Keratinocyte (primary cell): ENCODE measurements at regions not wholly inside any gene's neighbourhood (a gene's known extent, or its start where the extent isn't known, plus 50 kb on each side); places are given as distances from the start of the nearest gene placed in this dataset.

Experiments used
- DNase-seq: peaks from one replicate; pipeline ENCODE4 v3.0.0-alpha.2; 2011; ENCODE audit warnings: low read depth, missing footprints, low spot score
- FAIRE-seq: peaks from 2 replicates; lab custom pipeline; 2011; peaks lifted over from hg19 to GRCh38; lab: Jason Lieb, UNC
- H2AFZ ChIP-seq: 2 replicates; pipeline ENCODE4 v1.6.0; 2012; ENCODE audit warnings: low read length, control low read depth, inconsistent platforms; ENCODE audit not compliant: control insufficient read depth
- H3K27ac ChIP-seq: 2 replicates; pipeline ENCODE4 v1.5.1; 2011; ENCODE audit warnings: low read length; ENCODE audit not compliant: control insufficient read depth, insufficient read depth
- H3K27me3 ChIP-seq: 3 replicates; pipeline ENCODE4 v1.6.0; 2011; ENCODE audit warnings: low read length; ENCODE audit not compliant: control insufficient read depth, insufficient read depth; ENCODE audit errors: extremely low read depth
- H3K36me3 ChIP-seq, 2 experiments: 2 replicates in 1 of 2; 3 replicates in 1 of 2; pipeline ENCODE4 v1.5.1; 2011; ENCODE audit warnings: low read length in 2 of 2, mild to moderate bottlenecking in 1 of 2; ENCODE audit not compliant: control insufficient read depth in 2 of 2, insufficient read depth in 2 of 2; ENCODE audit errors: extremely low read depth in 1 of 2
- H3K4me1 ChIP-seq: 3 replicates; pipeline ENCODE4 v1.5.1; 2011; ENCODE audit warnings: low read length; ENCODE audit not compliant: control insufficient read depth, insufficient read depth; ENCODE audit errors: extremely low read depth
- H3K4me2 ChIP-seq: 3 replicates; pipeline ENCODE4 v1.6.0; 2011; ENCODE audit warnings: low read depth, low read length; ENCODE audit not compliant: control insufficient read depth, insufficient read depth; ENCODE audit errors: extremely low read depth
- H3K4me3 ChIP-seq, 3 experiments: fragments of 200-600 bp in 1 of 3; sonication (generic) in 1 of 3; 2 replicates in 2 of 3; 3 replicates in 1 of 3; pipeline ENCODE4 v1.5.1; 2011 to 2016; ENCODE audit warnings: low read length in 3 of 3, mild to moderate bottlenecking in 3 of 3, control low read depth in 2 of 3, inconsistent platforms in 1 of 3, low read depth in 1 of 3, mixed read lengths in 1 of 3, mixed run types in 1 of 3, moderate library complexity in 1 of 3; ENCODE audit not compliant: control insufficient read depth in 2 of 3, insufficient read depth in 2 of 3; ENCODE audit errors: extremely low read depth in 1 of 3
- H3K79me2 ChIP-seq: 2 replicates; pipeline ENCODE4 v1.6.0; 2012; ENCODE audit warnings: low read length; ENCODE audit not compliant: control insufficient read depth, insufficient read depth
- H3K9ac ChIP-seq: 3 replicates; pipeline ENCODE4 v1.6.0; 2011; ENCODE audit warnings: low read length; ENCODE audit not compliant: control insufficient read depth, insufficient read depth; ENCODE audit errors: extremely low read depth
- H3K9me1 ChIP-seq: 3 replicates; pipeline ENCODE4 v1.6.0; 2011; ENCODE audit warnings: low read length; ENCODE audit not compliant: control insufficient read depth, insufficient read depth; ENCODE audit errors: extremely low read depth
- H3K9me3 ChIP-seq: 2 replicates; pipeline ENCODE4 v1.5.1; 2012; ENCODE audit warnings: low read depth, low read length; ENCODE audit not compliant: control insufficient read depth
- H4K20me1 ChIP-seq: 3 replicates; pipeline ENCODE4 v1.6.0; 2011; ENCODE audit warnings: low read length; ENCODE audit not compliant: control insufficient read depth, insufficient read depth; ENCODE audit errors: extremely low read depth
- CTCF ChIP-seq, 3 experiments: IDR thresholded peaks in 1 of 3; conservative IDR thresholded peaks in 1 of 3; optimal IDR thresholded peaks in 1 of 3; 2 replicates in 2 of 3; 3 replicates in 1 of 3; pipeline versions ENCODE3 to v1.5.1; 2011; ENCODE audit warnings: low read length in 3 of 3, mild to moderate bottlenecking in 3 of 3, moderate library complexity in 2 of 3, control low read depth in 1 of 3, inconsistent platforms in 1 of 3; ENCODE audit not compliant: insufficient read depth in 2 of 3; ENCODE audit errors: extremely low read depth in 1 of 3
- EZH2 ChIP-seq: IDR thresholded peaks from one replicate; pipeline ENCODE4 v1.6.1; 2012; ENCODE audit warnings: inconsistent platforms, mild to moderate bottlenecking, low read length, moderate library complexity
- dilution Hi-C: fragments of 300-500 bp; cut with MboI; formaldehyde crosslinking; loops from one replicate; pipeline ENCODE4 v1.7.0; 2020; ENCODE audit warnings: low sequenced_read_pairs; ENCODE audit not compliant: extremely low pct_ligation_motif_present

GRCh38 chr18:46220116-46220515 lies 115.9 kb downstream of the HAUS1 start:
- no peak overlapping the region for H2AFZ ChIP-seq
- peaks cover 4% of the 10 kb centered on the region for H3K9me1 ChIP-seq
- dilution Hi-C loops, result no loop called here
- peaks cover 71% of the 10 kb centered on the region for H3K79me2 ChIP-seq
- H3K27ac ChIP-seq, result no peak overlapping the region
- no peak overlapping the region for H3K9ac ChIP-seq
- FAIRE-seq (no peak), DNase-seq (no peak)
- H3K4me1 ChIP-seq, result peaks cover 13% of the 10 kb centered on the region
- TF ChIP-seq CTCF (optimal IDR thresholded peaks at IDR 0.05 in 1 of 3, IDR thresholded peaks at IDR 0.05 in 1 of 3, conservative IDR thresholded peaks at IDR 0.05 in 1 of 3; ENCODE audit: extremely low read depth in 1 of 3, insufficient read depth in 2 of 3, low read length in 3 of 3) (no peak), EZH2 (no peak)
- H3K4me2 ChIP-seq, result no peak overlapping the region
- no peaks in the 10 kb centered on the region for H3K9me3 ChIP-seq
- no peaks in the 10 kb centered on the region for H3K27me3 ChIP-seq
- peaks cover 3 to 10% of the 10 kb centered on the region in 2 experiments for H3K36me3 ChIP-seq
- H3K4me3 ChIP-seq, result no peak overlapping the region
- no peaks in the 10 kb centered on the region for H4K20me1 ChIP-seq

GRCh38 chr18:46222093-46222492 lies 117.9 kb downstream of the HAUS1 start:
- H3K79me2 ChIP-seq, result peaks cover 67% of the 10 kb centered on the region
- peaks cover 13% of the 10 kb centered on the region for H3K4me1 ChIP-seq
- FAIRE-seq, result peak; percentile 20
- H3K4me3 ChIP-seq, result no peak overlapping the region
- DNase-seq, result no peak
- H3K27ac ChIP-seq, result no peak overlapping the region
- H3K36me3 ChIP-seq, result peaks cover 0 to 3% of the 10 kb centered on the region in 2 experiments
- TF ChIP-seq CTCF (optimal IDR thresholded peaks at IDR 0.05 in 1 of 3, IDR thresholded peaks at IDR 0.05 in 1 of 3, conservative IDR thresholded peaks at IDR 0.05 in 1 of 3; ENCODE audit: extremely low read depth in 1 of 3, insufficient read depth in 2 of 3, low read length in 3 of 3) (no peak), EZH2 (no peak)
- no peak overlapping the region for H3K9ac ChIP-seq
- no peaks in the 10 kb centered on the region for H3K27me3 ChIP-seq
- H3K9me1 ChIP-seq, result no peaks in the 10 kb centered on the region
- dilution Hi-C loops, result no loop called here
- no peaks in the 10 kb centered on the region for H3K9me3 ChIP-seq
- no peak overlapping the region for H3K4me2 ChIP-seq
- H4K20me1 ChIP-seq, result no peaks in the 10 kb centered on the region
- no peak overlapping the region for H2AFZ ChIP-seq
